ENCODE measurements at regions not wholly inside any gene's neighbourhood (a gene's known extent, or its start where the extent isn't known, plus 50 kb on each side); places are given as distances from the start of the nearest gene placed in this dataset.

DNA sequence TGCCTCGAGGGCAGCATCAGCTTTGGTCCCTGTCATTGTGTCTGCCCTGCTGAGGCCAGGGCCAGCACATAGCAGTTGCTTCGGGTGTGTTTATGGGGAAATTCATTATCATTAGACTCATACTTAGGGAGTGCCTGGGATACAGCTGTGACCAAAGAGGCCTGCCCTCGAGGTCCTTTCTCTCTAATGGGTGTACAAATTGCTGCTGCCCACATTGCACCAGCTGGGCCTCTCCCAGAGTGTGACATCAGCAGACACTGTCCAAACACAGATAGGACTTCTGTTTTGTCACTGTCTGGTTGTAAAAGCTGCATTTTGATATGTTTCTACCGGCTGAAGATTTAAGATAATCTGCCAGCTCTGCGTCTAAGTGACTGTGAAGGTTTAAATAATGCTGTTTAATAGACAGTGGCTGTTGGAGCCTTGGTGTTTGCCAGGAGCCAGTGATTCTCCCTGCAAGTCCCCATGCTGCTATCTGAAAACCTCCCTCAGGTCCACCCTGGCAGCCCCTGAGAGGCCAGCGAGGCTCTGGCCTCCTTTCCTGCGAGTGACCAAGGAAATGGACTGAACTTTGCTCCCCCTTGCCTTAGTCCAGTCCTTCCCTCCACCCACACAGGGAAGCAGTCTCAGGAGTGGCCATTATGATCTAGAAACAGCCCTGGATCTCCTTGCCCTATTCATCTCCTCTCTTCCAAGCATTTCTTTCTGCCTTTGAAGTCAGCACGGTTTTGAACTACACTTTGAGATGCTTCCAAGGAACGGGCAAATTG is 505.2 kb downstream of the TBC1D22A start:
- TF ChIP-seq EZH2 (IDR thresholded peaks at IDR 0.05; ENCODE audit: insufficient read depth, poor library complexity, severe bottlenecking) (no peak), EZH2phosphoT487 (IDR thresholded peaks at IDR 0.05; ENCODE audit: insufficient read depth, low read depth) (no peak)
